Panc1 (cell line): ENCODE measurements at regions not wholly inside any gene's neighbourhood (a gene's known extent, or its start where the extent isn't known, plus 50 kb on each side); places are given as distances from the start of the nearest gene placed in this dataset.

Experiments used
- ATAC-seq: fragments of 200-7000 bp; cut with Tn5 transposase; 2 replicates; pipeline ENCODE4 v1.9.1; 2020; ENCODE audit warnings: mild to moderate bottlenecking, moderate library complexity
- BruUV-seq: library from RNA; stranded (reverse); fragments of 400-500 nt; replicated peaks from 2 replicates; lab custom pipeline; 2021; lab: Mats Ljungman, UMichigan
- CTCF ChIA-PET: fragments of 300-600 bp; sonication (Branson Sonifier 250); formaldehyde crosslinking; loops from one replicate; lab custom pipeline; 2022; ENCODE audit warnings: antibody characterized with exemption; lab: Charles Lee
- POLR2A ChIA-PET: fragments of 300-600 bp; sonication (Branson Sonifier 250); formaldehyde crosslinking; loops from one replicate; lab custom pipeline; 2022; ENCODE audit warnings: antibody characterized with exemption; lab: Charles Lee
- DNase-seq: peaks from one replicate; pipeline ENCODE4 v3.0.0-alpha.2; 2010; ENCODE audit warnings: low read depth, low spot score
- H3K27ac ChIP-seq: 2 replicates; pipeline ENCODE4 v1.5.1; 2011; ENCODE audit warnings: mild to moderate bottlenecking, low read length, inconsistent platforms
- H3K27me3 ChIP-seq: fragments of 200-500 bp; sonication (Bioruptor generic); 2 replicates; pipeline ENCODE4 v1.6.0; 2014; ENCODE audit warnings: low read length, inconsistent platforms; ENCODE audit not compliant: control insufficient read depth, insufficient read depth
- H3K36me3 ChIP-seq: fragments of 200-500 bp; sonication (Bioruptor generic); 2 replicates; pipeline ENCODE4 v1.5.1; 2014; ENCODE audit warnings: inconsistent platforms, mild to moderate bottlenecking, low read length, moderate library complexity; ENCODE audit not compliant: control insufficient read depth, insufficient read depth
- H3K4me1 ChIP-seq: 2 replicates; pipeline ENCODE4 v1.5.1; 2011; ENCODE audit warnings: inconsistent platforms, mild to moderate bottlenecking, low read length, moderate library complexity; ENCODE audit not compliant: control insufficient read depth, insufficient read depth
- H3K4me3 ChIP-seq, 2 experiments: 2 replicates each; pipeline ENCODE4 v1.5.1; 2011 to 2012; ENCODE audit warnings: low read depth in 2 of 2, low read length in 2 of 2, mild to moderate bottlenecking in 2 of 2, inconsistent platforms in 1 of 2, moderate library complexity in 1 of 2
- H3K9me3 ChIP-seq: fragments of 200-500 bp; sonication (Bioruptor generic); 2 replicates; pipeline ENCODE4 v1.5.1; 2014; ENCODE audit warnings: low read depth, mild to moderate bottlenecking, inconsistent platforms, low read length, moderate library complexity; ENCODE audit not compliant: control insufficient read depth, insufficient read depth
- CTCF ChIP-seq: fragments of 450-650 bp; IDR thresholded peaks from 2 replicates; pipeline ENCODE4 v1.5.1; 2017; ENCODE audit warnings: mild to moderate bottlenecking
- POLR2AphosphoS5 ChIP-seq: IDR thresholded peaks from 2 replicates; pipeline ENCODE4 v1.6.1; 2012; ENCODE audit warnings: mild to moderate bottlenecking, low read depth, low read length, moderate library complexity
- REST ChIP-seq, 2 experiments: IDR thresholded peaks; 2 replicates each; pipeline ENCODE4 v1.6.1; 2011 to 2012; ENCODE audit warnings: low read depth in 2 of 2, control low read depth in 1 of 2, low read length in 1 of 2, mild to moderate bottlenecking in 1 of 2, moderate library complexity in 1 of 2; ENCODE audit not compliant: insufficient read depth in 1 of 2
- SIN3A ChIP-seq: IDR thresholded peaks from 2 replicates; pipeline ENCODE4 v1.6.1; 2012; ENCODE audit warnings: low read depth, mild to moderate bottlenecking, low read length, moderate library complexity, borderline replicate concordance; ENCODE audit not compliant: insufficient read depth
- TCF7L2 ChIP-seq: IDR thresholded peaks from 2 replicates; pipeline ENCODE4 v1.6.1; 2011; ENCODE audit warnings: mild to moderate bottlenecking, low read depth, low read length, inconsistent platforms
- in situ Hi-C: cut with HindIII; loops from 2 replicates; pipeline ENCODE4 v1.10.0; 2016; ENCODE audit warnings: low sequenced_read_pairs, low pct_unique_long_range_greater_than_20kb
- intact Hi-C: fragments of 100-400 bp; cut with micrococcal nuclease; formaldehyde crosslinking; loops from one replicate; pipeline ENCODE4 v1.10.0; 2022; ENCODE audit not compliant: unreplicated experiment

- no peak for ATAC-seq
- intact Hi-C loops = no loop called here
- POLR2A ChIA-PET = no interaction called here
- H3K9me3 ChIP-seq = no peaks in the 10 kb centered on the region
- no peak for DNase-seq
- H3K4me3 ChIP-seq = no peak overlapping the region
- CTCF ChIA-PET = no interaction called here
- H3K4me1 ChIP-seq = peaks cover 5% of the 10 kb centered on the region; the same call in 1 of the 2 replicates
- in situ Hi-C loops = no loop called here
- no peaks in the 10 kb centered on the region for H3K27me3 ChIP-seq
- no TSS peak for BruUV-seq
- H3K36me3 ChIP-seq = no peaks in the 10 kb centered on the region
- H3K27ac ChIP-seq = no peak overlapping the region
- no peak for TF ChIP-seq POLR2AphosphoS5
- no peak for TF ChIP-seq SIN3A
- no peak for TF ChIP-seq REST (IDR thresholded peaks at IDR 0.05; ENCODE audit: insufficient read depth in 1 of 2, low read depth in 2 of 2, low read length in 1 of 2)
Observed at GRCh38 chr9:518540-518939, 303.9 kb downstream of the DOCK8 start.

GRCh38 chr9:519579-519978 lies 304.9 kb downstream of the DOCK8 start:
- no peaks in the 10 kb centered on the region for H3K9me3 ChIP-seq
- ATAC-seq (no peak), DNase-seq (no peak)
- CTCF ChIA-PET = no interaction called here
- TF ChIP-seq CTCF (no peak), TCF7L2 (0 out of 2 replicates have a peak, but pooled peaks have one; percentile 30)
- intact Hi-C loops (no loop called here), in situ Hi-C loops (no loop called here)
- no peaks in the 10 kb centered on the region for H3K27me3 ChIP-seq
- peaks cover 5% of the 10 kb centered on the region; the same call in 1 of the 2 replicates for H3K4me1 ChIP-seq
- H3K4me3 ChIP-seq = no peak overlapping the region
- no peak overlapping the region for H3K27ac ChIP-seq
- POLR2A ChIA-PET = no interaction called here
- BruUV-seq = no TSS peak
- no peaks in the 10 kb centered on the region for H3K36me3 ChIP-seq

- H3K4me3 ChIP-seq = no peak overlapping the region
- ATAC-seq (no peak), DNase-seq (no peak)
- no peaks in the 10 kb centered on the region for H3K27me3 ChIP-seq
- in situ Hi-C loops = no loop called here
- H3K36me3 ChIP-seq = no peaks in the 10 kb centered on the region
- peaks cover 5% of the 10 kb centered on the region; the same call in 1 of the 2 replicates for H3K4me1 ChIP-seq
- no TSS peak for BruUV-seq
- no peak overlapping the region for H3K27ac ChIP-seq
- no peak for TF ChIP-seq POLR2AphosphoS5
- no peak for TF ChIP-seq TCF7L2
- no peak for TF ChIP-seq SIN3A
- TF ChIP-seq REST (IDR thresholded peaks at IDR 0.05; ENCODE audit: insufficient read depth in 1 of 2, low read depth in 2 of 2, low read length in 1 of 2) = no peak
- no peak for TF ChIP-seq CTCF
- intact Hi-C loops = no loop called here
- ChIA-PET CTCF (no interaction called here), POLR2A (no interaction called here)
- H3K9me3 ChIP-seq = no peaks in the 10 kb centered on the region
Observed at GRCh38 chr9:520302-520701, 305.6 kb downstream of the DOCK8 start.
